ENCODE measurements at regions not wholly inside any gene's neighbourhood (a gene's known extent, or its start where the extent isn't known, plus 50 kb on each side); places are given as distances from the start of the nearest gene placed in this dataset.
"Not testable (repeated sequence)": the region's sequence is repeated elsewhere in the genome, so short reads cannot be mapped to it uniquely, and the experiment has no call there.

DNA sequence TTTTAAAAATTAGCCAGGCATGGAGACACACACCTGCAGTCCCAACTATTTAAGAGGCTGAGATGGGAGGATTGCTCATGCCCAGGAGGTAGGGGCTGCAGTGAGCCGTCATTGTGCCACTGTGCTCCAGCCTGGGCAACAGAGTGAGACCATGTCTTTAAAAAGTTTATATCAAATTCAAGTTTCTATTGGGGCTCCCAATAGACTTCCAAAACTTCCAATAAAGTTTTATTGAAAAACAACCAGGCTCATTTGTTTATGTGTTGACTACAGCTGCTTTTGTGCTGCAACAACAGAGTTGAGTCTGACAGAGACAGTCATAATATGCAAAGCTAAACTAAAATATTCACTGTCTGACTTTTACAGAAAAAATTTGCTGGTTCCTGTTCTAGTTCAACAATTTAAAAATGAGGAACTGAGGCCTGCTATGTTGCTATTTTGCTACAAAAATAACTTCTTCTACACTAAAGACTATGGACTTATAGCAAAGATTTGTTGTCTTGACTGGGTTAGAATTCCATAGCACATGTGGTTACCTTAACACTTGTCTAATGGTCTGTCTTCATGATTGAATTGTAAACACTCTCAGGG lies 63.3 kb upstream of the RELL1 start:
- ChIA-PET POLR2A (interaction anchor here (1.5 kb wide), 1 partner anchor 8 kb away, joined by 5 read pairs; no protein-coding TSS in a partner anchor), CTCF (interaction anchor here (1.4 kb wide), 1 partner anchor 146 kb away, joined by 5 read pairs; no protein-coding TSS in a partner anchor)
- no peaks in the 10 kb centered on the region for H3K27me3 Mint-ChIP-seq
- H3K4me1 Mint-ChIP-seq = peaks cover 40% of the 10 kb centered on the region
- peak overlapping the region; percentile 28 for H3K4me3 Mint-ChIP-seq
- DNase-seq (no peak), ATAC-seq (ENCODE audit: low read depth) (peak; percentile 77)
- TF ChIP-seq CTCF (IDR thresholded peaks at IDR 0.05) = no peak
- intact Hi-C loops (cut with micrococcal nuclease) = loop anchor here (2.0 kb wide), 2 partner anchors 63 to 143 kb away; partner anchors contain the start of gene RELL1
- H3K36me3 Mint-ChIP-seq (ENCODE audit: low read depth) = peaks cover 2% of the 10 kb centered on the region
- H3K9me3 Mint-ChIP-seq = peaks cover 7% of the 10 kb centered on the region
- H3K27ac Mint-ChIP-seq = peak overlapping the region; percentile 38

GRCh38 chr4:37748485-37748884 lies 62.3 kb upstream of the RELL1 start:
- peaks cover 2% of the 10 kb centered on the region for H3K36me3 Mint-ChIP-seq (ENCODE audit: low read depth)
- ATAC-seq (ENCODE audit: low read depth) (no peak), DNase-seq (no peak)
- H3K27ac Mint-ChIP-seq = peak overlapping the region; percentile 38
- H3K4me1 Mint-ChIP-seq = peaks cover 33% of the 10 kb centered on the region
- H3K4me3 Mint-ChIP-seq = peak overlapping the region; percentile 42
- H3K9me3 Mint-ChIP-seq = peaks cover 7% of the 10 kb centered on the region
- intact Hi-C loops (cut with micrococcal nuclease) = loop anchor here (2.0 kb wide), 2 partner anchors 62 to 144 kb away; partner anchors contain the start of gene RELL1
- ChIA-PET POLR2A (interaction anchor here (1.5 kb wide), 1 partner anchor 9 kb away, joined by 5 read pairs; no protein-coding TSS in a partner anchor), CTCF (interaction anchor here (1.4 kb wide), 1 partner anchor 145 kb away, joined by 5 read pairs; no protein-coding TSS in a partner anchor)
- no peak for TF ChIP-seq CTCF (IDR thresholded peaks at IDR 0.05)
- H3K27me3 Mint-ChIP-seq = no peaks in the 10 kb centered on the region

DNA sequence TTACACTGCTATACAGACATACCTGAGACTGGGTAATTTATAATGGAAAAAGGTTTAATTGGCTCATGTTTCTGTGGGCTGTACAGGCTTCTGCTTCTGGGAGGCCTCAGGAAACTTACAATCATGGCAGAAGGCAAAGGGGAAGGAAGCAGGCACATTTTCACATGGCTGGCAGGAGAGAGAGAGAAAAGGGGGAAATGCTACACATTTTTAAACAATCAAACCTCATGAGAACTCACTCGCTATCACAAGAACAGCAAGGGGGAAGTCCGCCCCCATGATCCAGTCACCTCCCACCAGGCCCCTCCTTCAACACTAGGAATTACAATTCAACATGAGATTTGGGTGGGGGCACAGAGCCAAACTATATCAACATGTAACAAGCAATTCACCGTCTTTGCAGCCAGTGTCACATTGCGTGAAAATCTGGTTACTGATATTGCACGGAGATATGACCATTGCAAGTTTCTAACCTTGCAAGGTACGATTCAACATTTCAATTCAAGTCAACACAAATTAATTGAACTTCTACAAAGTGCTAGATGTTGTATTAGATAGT lies 61.7 kb upstream of the RELL1 start:
- Mint-ChIP-seq H3K27me3 (no peaks in the 10 kb centered on the region), H3K9me3 (peaks cover 7% of the 10 kb centered on the region), H3K27ac (peak overlapping the region; percentile 46), H3K4me3 (no peak overlapping the region), H3K36me3 (ENCODE audit: low read depth) (peaks cover 2% of the 10 kb centered on the region), H3K4me1 (peaks cover 33% of the 10 kb centered on the region)
- no peak for TF ChIP-seq CTCF (IDR thresholded peaks at IDR 0.05)
- DNase-seq = no peak
- ChIA-PET CTCF (no interaction called here), POLR2A (interaction anchor here (1.5 kb wide), 1 partner anchor 10 kb away, joined by 5 read pairs; no protein-coding TSS in a partner anchor)
- ATAC-seq (ENCODE audit: low read depth) = no peak
- intact Hi-C loops (cut with micrococcal nuclease) = loop anchor here (2.0 kb wide), 2 partner anchors 61 to 145 kb away; partner anchors contain the start of gene RELL1

- CTCF ChIA-PET; DNase-seq; H3K9me3 Mint-ChIP-seq; H3K36me3 Mint-ChIP-seq (ENCODE audit: low read depth); H3K27ac Mint-ChIP-seq; H3K27me3 Mint-ChIP-seq; H3K4me3 Mint-ChIP-seq; intact Hi-C loops (cut with micrococcal nuclease); POLR2A ChIA-PET; ATAC-seq (ENCODE audit: low read depth): not testable (repeated sequence)
- H3K4me1 Mint-ChIP-seq = peaks cover 33% of the 10 kb centered on the region
Measured at GRCh38 chr4:37746852-37747251, 60.7 kb upstream of the RELL1 start.

- ATAC-seq (ENCODE audit: low read depth) (no peak), DNase-seq (no peak)
- peaks cover 2% of the 10 kb centered on the region for H3K36me3 Mint-ChIP-seq (ENCODE audit: low read depth)
- ChIA-PET CTCF (no interaction called here), POLR2A (no interaction called here)
- no peak overlapping the region for H3K4me3 Mint-ChIP-seq
- H3K27me3 Mint-ChIP-seq = no peaks in the 10 kb centered on the region
- peaks cover 29% of the 10 kb centered on the region for H3K4me1 Mint-ChIP-seq
- intact Hi-C loops (cut with micrococcal nuclease) = no loop called here
- H3K27ac Mint-ChIP-seq = no peak overlapping the region
- peaks cover 7% of the 10 kb centered on the region for H3K9me3 Mint-ChIP-seq
- TF ChIP-seq CTCF (IDR thresholded peaks at IDR 0.05) = no peak
Measured at GRCh38 chr4:37745946-37746345, 59.8 kb upstream of the RELL1 start.

Measured in activated B cell treated with CpG ODN at 0.5 μM for 24 hours (primary cell).